Astrocyte (in vitro differentiated cells and primary cell): ENCODE measurements at regions not wholly inside any gene's neighbourhood (a gene's known extent, or its start where the extent isn't known, plus 50 kb on each side); places are given as distances from the start of the nearest gene placed in this dataset.

Experiments
- DNase-seq: peaks from one replicate; pipeline ENCODE4 v3.0.0-alpha.2; 2010; ENCODE audit warnings: low read depth
- FAIRE-seq: peaks from 2 replicates; lab custom pipeline; 2011; peaks lifted over from hg19 to GRCh38; lab: Jason Lieb, UNC
- H2AFZ ChIP-seq: 2 replicates; pipeline ENCODE4 v1.6.0; 2012; ENCODE audit warnings: low read depth, low read length, inconsistent platforms
- H3K27ac ChIP-seq: 2 replicates; pipeline ENCODE4 v1.5.1; 2011; ENCODE audit warnings: low read depth, low read length, inconsistent platforms
- H3K27me3 ChIP-seq: 2 replicates; pipeline ENCODE4 v1.6.0; 2011; ENCODE audit warnings: low read length, inconsistent platforms; ENCODE audit not compliant: insufficient read depth
- H3K36me3 ChIP-seq: 2 replicates; pipeline ENCODE4 v1.5.1; 2011; ENCODE audit warnings: low read length, inconsistent platforms; ENCODE audit not compliant: insufficient read depth
- H3K4me1 ChIP-seq: 2 replicates; pipeline ENCODE4 v1.5.1; 2011; ENCODE audit warnings: low read length, inconsistent platforms; ENCODE audit not compliant: insufficient read depth
- H3K4me2 ChIP-seq: 2 replicates; pipeline ENCODE4 v1.6.0; 2012; ENCODE audit warnings: low read length, inconsistent platforms
- H3K4me3 ChIP-seq: 2 replicates; pipeline ENCODE4 v1.5.1; 2011; ENCODE audit warnings: low read depth, mild to moderate bottlenecking, low read length, inconsistent platforms; ENCODE audit not compliant: insufficient read depth
- H3K79me2 ChIP-seq: 2 replicates; pipeline ENCODE4 v1.6.0; 2012; ENCODE audit warnings: mild to moderate bottlenecking, low read length, inconsistent platforms; ENCODE audit not compliant: insufficient read depth
- H3K9ac ChIP-seq: 2 replicates; pipeline ENCODE4 v1.6.0; 2012; ENCODE audit warnings: mild to moderate bottlenecking, low read length, inconsistent platforms
- H3K9me3 ChIP-seq: 2 replicates; pipeline ENCODE4 v1.5.1; 2012; ENCODE audit warnings: low read depth, mild to moderate bottlenecking, low read length, inconsistent platforms; ENCODE audit not compliant: insufficient read depth
- H4K20me1 ChIP-seq: 2 replicates; pipeline ENCODE4 v1.6.0; 2012; ENCODE audit warnings: low read length, inconsistent platforms; ENCODE audit not compliant: insufficient read depth
- H3K27ac Mint-ChIP-seq: one replicate; pipeline ENCODE4 v1.8.0; 2021; ENCODE audit warnings: mild to moderate bottlenecking, mixed read lengths; ENCODE audit not compliant: unreplicated experiment
- H3K27me3 Mint-ChIP-seq: one replicate; pipeline ENCODE4 v1.8.0; 2021; ENCODE audit warnings: low read depth, mixed read lengths; ENCODE audit not compliant: unreplicated experiment
- H3K36me3 Mint-ChIP-seq: one replicate; pipeline ENCODE4 v1.8.0; 2021; ENCODE audit warnings: low read depth, mixed read lengths; ENCODE audit not compliant: unreplicated experiment
- H3K4me1 Mint-ChIP-seq: one replicate; pipeline ENCODE4 v1.8.0; 2021; ENCODE audit warnings: low read depth, mixed read lengths; ENCODE audit not compliant: unreplicated experiment
- H3K4me3 Mint-ChIP-seq: one replicate; pipeline ENCODE4 v1.8.0; 2021; ENCODE audit warnings: mild to moderate bottlenecking, moderate library complexity, mixed read lengths; ENCODE audit not compliant: unreplicated experiment
- H3K9me3 Mint-ChIP-seq: one replicate; pipeline ENCODE4 v1.8.0; 2021; ENCODE audit warnings: mild to moderate bottlenecking, mixed read lengths; ENCODE audit not compliant: unreplicated experiment
- CTCF ChIP-seq: IDR thresholded peaks from 2 replicates; pipeline ENCODE4 v1.5.1; 2011; ENCODE audit warnings: low read depth, mild to moderate bottlenecking, inconsistent platforms, low read length, moderate library complexity; ENCODE audit not compliant: insufficient read depth
- EZH2 ChIP-seq: IDR thresholded peaks from 2 replicates; pipeline ENCODE4 v1.6.1; 2012; ENCODE audit warnings: mild to moderate bottlenecking, low read length, inconsistent platforms; ENCODE audit not compliant: insufficient read depth

GRCh38 chr1:56291374-56291919 lies 287.9 kb downstream of the PLPP3 start:
- no peak overlapping the region for H3K4me2 ChIP-seq
- no peaks in the 10 kb centered on the region for H3K79me2 ChIP-seq
- no peaks in the 10 kb centered on the region for H3K4me1 ChIP-seq
- H3K36me3 ChIP-seq: no peaks in the 10 kb centered on the region
- H3K27me3 ChIP-seq: no peaks in the 10 kb centered on the region
- H3K4me3 ChIP-seq: no peak overlapping the region
- Mint-ChIP-seq H3K36me3 (no peaks in the 10 kb centered on the region), H3K27ac (no peak overlapping the region), H3K4me1 (no peaks in the 10 kb centered on the region), H3K9me3 (no peaks in the 10 kb centered on the region), H3K27me3 (peaks cover 33% of the 10 kb centered on the region), H3K4me3 (no peak overlapping the region)
- no peak for DNase-seq
- H3K27ac ChIP-seq: no peak overlapping the region
- no peaks in the 10 kb centered on the region for H4K20me1 ChIP-seq
- H2AFZ ChIP-seq: no peak overlapping the region
- no peak overlapping the region for H3K9ac ChIP-seq
- FAIRE-seq: no peak
- no peaks in the 10 kb centered on the region for H3K9me3 ChIP-seq
- TF ChIP-seq CTCF: no peak
- no peak for TF ChIP-seq EZH2

- H3K36me3 ChIP-seq: no peaks in the 10 kb centered on the region
- no peak overlapping the region for H3K27ac ChIP-seq
- TF ChIP-seq EZH2 (no peak), CTCF (no peak)
- Mint-ChIP-seq H3K9me3 (no peaks in the 10 kb centered on the region), H3K4me3 (no peak overlapping the region), H3K27me3 (peaks cover 28% of the 10 kb centered on the region), H3K36me3 (no peaks in the 10 kb centered on the region), H3K4me1 (peaks cover 8% of the 10 kb centered on the region), H3K27ac (no peak overlapping the region)
- FAIRE-seq (no peak), DNase-seq (no peak)
- no peak overlapping the region for H2AFZ ChIP-seq
- no peak overlapping the region for H3K4me2 ChIP-seq
- H3K4me3 ChIP-seq: no peak overlapping the region
- no peaks in the 10 kb centered on the region for H3K79me2 ChIP-seq
- H4K20me1 ChIP-seq: no peaks in the 10 kb centered on the region
- no peaks in the 10 kb centered on the region for H3K9me3 ChIP-seq
- H3K9ac ChIP-seq: no peak overlapping the region
- H3K4me1 ChIP-seq: no peaks in the 10 kb centered on the region
- no peaks in the 10 kb centered on the region for H3K27me3 ChIP-seq
Observed at GRCh38 chr1:56289260-56289659, 290.1 kb downstream of the PLPP3 start.

GRCh38 chr1:56287721-56288120 lies 291.6 kb downstream of the PLPP3 start:
- Histone ChIP-seq H2AFZ (no peak overlapping the region), H3K9me3 (no peaks in the 10 kb centered on the region), H3K27me3 (no peaks in the 10 kb centered on the region), H3K9ac (no peak overlapping the region), H4K20me1 (no peaks in the 10 kb centered on the region), H3K4me3 (no peak overlapping the region), H3K27ac (no peak overlapping the region), H3K36me3 (no peaks in the 10 kb centered on the region), H3K79me2 (no peaks in the 10 kb centered on the region), H3K4me2 (no peak overlapping the region), H3K4me1 (no peaks in the 10 kb centered on the region)
- Mint-ChIP-seq H3K27ac (no peak overlapping the region), H3K4me3 (no peak overlapping the region), H3K27me3 (peaks cover 16% of the 10 kb centered on the region), H3K4me1 (peaks cover 8% of the 10 kb centered on the region), H3K9me3 (no peaks in the 10 kb centered on the region), H3K36me3 (no peaks in the 10 kb centered on the region)
- FAIRE-seq: no peak
- no peak for DNase-seq
- TF ChIP-seq CTCF (no peak), EZH2 (no peak)
